GM18502 (cell line): ENCODE measurements at regions not wholly inside any gene's neighbourhood (a gene's known extent, or its start where the extent isn't known, plus 50 kb on each side); places are given as distances from the start of the nearest gene placed in this dataset.

ENCODE experiments used
- ATAC-seq: cut with Tn5 transposase; IDR thresholded peaks from one replicate; pipeline ENCODE4 v1.9.1; 2021; ENCODE audit warnings: mild to moderate bottlenecking; ENCODE audit not compliant: unreplicated experiment, poor library complexity

DNA sequence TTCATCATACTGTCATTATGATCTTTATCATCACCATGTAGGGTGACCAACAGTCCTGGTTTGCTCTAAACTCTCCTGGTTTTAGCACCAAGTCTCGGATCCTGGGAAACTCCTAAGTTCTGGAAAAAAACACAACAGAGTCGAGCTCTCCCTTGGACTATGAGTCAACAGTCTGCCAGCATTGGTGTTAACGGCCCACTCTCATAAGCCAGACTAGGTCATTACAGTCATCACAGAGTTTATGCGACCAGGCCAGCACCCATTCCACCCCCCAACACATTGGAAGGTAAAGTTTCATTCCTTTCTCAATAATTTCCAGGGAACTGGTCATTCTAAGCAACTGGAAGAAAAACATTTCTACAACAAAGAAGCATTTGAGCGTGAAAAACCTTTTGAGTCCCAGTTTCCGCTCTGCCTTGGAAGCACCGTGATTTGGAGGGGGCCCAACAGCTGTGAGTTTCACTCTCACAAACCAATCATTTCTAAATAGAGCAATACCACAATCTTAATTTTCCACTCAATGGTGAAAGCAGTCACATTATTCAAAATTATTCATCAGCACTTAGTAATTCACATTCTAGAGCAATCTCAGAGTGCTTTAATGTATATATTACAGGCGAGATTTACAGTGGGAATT is 445.0 kb downstream of the CDH26 start:
- no peak for ATAC-seq

- no peak for ATAC-seq
Observed at GRCh38 chr20:60407011-60407771, 449.0 kb downstream of the CDH26 start.

DNA sequence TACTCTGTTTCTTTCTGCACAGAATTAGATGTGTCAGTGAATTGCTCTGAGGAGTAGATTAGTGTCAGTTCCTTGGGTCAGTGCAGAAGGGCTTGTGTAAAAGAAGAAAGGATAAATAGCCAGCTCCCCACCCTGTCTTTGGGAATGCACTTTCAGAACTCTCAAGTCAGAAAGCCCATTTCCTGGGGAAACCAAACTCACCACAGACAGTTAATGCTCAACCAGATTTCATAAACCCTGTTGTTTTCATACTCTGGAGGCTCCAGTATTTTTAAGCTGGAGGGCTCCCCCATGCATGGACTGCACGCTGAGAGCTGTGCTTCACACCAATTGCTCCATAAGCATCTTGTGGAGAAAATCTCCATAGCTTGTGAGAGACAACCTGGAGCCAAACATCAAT is 449.7 kb downstream of the CDH26 start:
- ATAC-seq, result no peak

GRCh38 chr20:60408435-60408834 is 450.2 kb downstream of the CDH26 start:
- no peak for ATAC-seq

DNA sequence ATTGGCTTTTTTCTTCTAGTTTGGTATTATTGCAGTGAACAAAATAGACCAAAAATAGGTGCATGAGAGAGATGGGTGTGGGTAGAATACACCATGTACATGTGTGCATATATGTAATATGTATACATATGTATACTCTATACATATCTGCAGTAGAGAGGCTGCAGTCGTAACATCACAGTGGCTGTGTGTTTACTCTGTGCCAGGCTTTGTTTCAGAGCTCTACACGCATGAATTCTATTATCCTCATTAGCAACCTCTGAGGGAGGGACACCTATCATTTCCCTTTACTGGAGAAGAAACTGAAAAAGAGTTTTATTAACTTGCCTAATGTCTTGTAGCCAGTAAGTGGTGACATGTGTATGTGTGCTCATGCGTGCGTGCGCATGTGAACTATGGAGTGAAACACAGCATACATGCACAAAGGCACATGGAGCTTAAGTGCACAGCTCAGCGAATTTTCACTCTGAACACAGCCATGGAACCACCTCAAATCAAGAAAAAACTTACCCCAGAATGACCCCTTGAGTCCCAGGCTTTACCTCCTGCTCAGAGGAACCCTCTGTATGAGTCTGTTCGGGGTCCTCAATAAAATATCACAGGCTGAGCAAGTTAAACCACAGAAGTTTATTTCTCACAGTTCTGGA is 452.5 kb downstream of the CDH26 start:
- no peak for ATAC-seq

GRCh38 chr20:60411813-60412212 is 453.6 kb downstream of the CDH26 start:
- ATAC-seq, result no peak

- ATAC-seq, result no peak
Observed at GRCh38 chr20:60420676-60421229, 462.5 kb downstream of the CDH26 start.

DNA sequence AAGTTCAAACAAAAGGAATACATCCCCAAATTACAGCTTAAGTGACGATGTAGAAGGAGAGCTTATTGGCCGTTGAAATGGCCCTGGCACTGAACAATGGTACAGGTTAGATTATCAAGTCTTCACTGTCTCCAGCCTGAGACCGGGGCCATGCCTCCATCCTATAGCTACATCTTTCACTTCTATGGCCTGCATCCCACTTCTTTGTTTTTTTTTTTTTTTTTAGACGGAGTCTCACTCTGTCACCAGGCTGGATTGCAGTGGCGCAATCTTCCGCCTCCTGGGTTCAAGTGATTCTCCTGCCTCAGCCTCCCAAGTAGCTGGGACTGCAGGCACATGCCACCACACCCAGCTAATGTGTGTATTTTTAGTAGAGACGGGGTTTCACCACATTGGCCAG is 464.6 kb downstream of the CDH26 start:
- no peak for ATAC-seq

DNA sequence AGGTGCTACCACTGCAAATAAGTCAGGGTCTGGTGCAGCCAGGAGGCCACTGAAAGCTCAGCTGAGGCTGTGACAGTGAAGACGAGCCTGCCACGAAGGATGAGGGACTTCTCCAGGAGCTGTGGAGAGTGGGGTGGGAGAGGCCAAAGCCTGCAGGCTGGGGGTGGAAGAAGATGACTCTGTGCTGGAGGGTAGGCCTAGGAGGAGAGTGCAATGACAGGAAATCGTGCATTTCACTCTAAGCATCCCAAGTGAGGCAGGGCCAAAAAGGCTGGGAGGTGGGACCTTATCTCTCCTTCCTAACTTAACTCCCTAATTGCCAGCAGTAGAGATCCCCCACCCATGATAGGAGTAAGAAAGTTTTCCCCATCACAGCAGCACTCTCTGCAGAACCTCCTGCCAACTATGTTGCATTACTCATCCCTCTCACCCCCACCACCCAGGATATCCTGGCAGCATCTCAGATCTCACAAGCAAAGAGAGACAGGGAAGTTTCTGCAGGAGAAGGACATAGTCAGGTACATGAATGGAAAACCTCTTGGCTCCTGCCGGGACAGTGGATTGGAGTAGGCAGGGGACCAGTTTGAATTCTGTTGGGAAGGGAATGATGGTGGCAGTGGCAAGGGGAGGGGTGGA is 466.2 kb downstream of the CDH26 start:
- ATAC-seq, result no peak

- ATAC-seq, result no peak
Observed at GRCh38 chr20:60427516-60427915, 469.3 kb downstream of the CDH26 start.

DNA sequence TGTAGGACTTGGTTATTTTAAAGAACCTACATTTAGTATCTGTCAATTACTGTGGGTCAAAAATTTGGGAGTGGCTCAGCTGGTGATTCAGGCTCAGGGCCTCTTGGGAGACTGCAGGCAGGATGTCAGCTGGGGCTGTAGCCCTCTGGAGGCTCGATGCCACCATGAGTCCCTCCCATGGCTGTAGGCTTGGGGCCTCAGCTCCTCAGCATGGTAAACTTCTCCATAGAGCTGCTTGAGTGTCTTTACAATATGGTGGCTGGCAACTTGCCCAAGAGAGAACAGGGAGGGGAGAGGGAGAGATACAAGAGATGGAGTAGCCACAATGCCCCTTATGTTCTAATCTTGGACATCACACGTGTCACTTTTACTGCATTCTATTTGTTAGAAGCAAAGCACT is 470.4 kb downstream of the CDH26 start:
- no peak for ATAC-seq

DNA sequence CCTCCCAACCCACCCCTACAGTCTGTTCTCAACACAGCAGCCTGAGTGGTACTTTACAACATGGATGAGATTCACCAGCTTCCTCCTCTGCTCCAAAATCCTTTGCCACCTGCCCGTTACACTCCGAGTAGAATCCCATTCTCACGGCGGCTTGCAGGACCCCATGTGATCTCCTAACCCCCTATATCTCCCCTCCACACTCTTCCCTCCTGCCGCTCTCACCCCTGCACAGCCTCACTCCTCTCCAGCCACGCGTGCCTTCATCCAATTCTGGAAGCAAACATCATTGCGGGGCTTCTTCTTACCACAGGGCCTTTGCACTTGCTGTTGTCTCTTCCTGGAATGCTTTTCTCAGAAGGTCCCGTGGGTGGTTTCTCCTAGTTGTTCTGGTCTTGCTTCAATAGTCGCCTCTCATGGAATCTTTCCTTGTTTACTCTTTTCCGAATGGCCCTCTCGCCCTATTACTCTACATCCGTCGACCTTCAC is 472.3 kb downstream of the CDH26 start:
- ATAC-seq, result no peak

DNA sequence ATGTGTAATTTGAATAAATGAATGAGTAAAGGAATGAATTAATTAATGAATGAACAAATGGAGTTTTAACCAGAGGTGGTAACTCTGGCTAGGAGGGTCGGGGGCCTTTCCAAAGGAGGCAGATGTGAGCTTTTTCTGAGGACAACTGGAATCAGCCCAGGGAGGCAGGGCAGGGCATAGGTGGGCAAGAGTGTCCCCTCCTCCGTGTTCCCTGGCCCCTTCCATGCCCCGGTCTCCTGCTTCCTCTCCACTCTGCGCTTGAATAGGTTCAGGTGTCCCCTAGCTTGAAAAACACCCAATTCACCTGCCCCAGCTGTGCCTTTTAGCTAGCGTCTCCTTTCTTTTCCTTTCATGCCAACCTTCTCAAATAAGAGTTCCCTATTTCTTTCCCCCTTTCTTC is 473.1 kb downstream of the CDH26 start:
- ATAC-seq, result no peak

- no peak for ATAC-seq
Observed at GRCh38 chr20:60437418-60437817, 479.2 kb downstream of the CDH26 start.

- ATAC-seq, result no peak
Observed at GRCh38 chr20:60446267-60447111, 488.3 kb downstream of the CDH26 start.

- ATAC-seq, result no peak
Observed at GRCh38 chr20:60447703-60448102, 489.5 kb downstream of the CDH26 start.

- no peak for ATAC-seq
Observed at GRCh38 chr20:60453388-60454246, 495.4 kb downstream of the CDH26 start.

DNA sequence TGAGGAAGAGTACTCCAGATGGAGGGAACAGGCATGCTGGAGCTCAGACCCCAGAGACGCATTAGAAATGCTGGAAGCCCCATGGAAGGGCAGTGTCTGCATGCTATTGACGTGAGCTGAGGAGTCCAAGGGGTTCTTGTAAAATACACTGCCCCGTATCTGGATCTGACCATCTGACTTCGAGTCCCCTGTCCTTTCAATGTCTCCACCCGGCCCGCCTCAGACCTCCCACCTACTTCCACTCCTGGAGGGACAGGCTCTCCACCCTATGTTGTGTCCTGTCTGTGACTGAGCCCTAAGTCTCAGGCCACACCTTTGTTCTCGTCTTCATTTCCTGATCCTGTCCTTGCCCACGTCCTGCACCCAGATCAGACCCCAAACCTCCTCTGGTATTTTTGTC is 496.3 kb downstream of the CDH26 start:
- no peak for ATAC-seq

DNA sequence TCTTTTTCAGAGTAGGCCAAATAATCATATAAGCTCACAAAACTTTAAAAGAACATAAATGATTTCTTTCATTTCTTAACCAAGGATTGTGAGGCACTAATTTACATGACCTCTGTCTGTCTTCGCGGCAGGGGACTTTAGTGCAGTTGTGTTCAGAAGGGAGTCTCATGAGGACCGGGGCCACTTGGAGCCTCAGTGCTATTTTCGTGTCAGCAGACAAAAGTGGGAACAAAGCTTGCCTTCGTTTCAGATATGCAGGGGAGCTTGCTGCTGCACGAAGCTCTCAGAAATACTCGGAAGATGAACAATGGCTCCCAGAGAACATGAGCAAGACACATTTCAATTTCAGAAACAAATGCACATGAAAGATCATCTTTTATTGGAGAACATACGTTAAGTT is 497.0 kb downstream of the CDH26 start:
- no peak for ATAC-seq
